Thoracic aorta (tissue), 2 donors: ENCODE measurements at regions not wholly inside any gene's neighbourhood (a gene's known extent, or its start where the extent isn't known, plus 50 kb on each side); places are given as distances from the start of the nearest gene placed in this dataset.

Experiments
- ATAC-seq: fragments of 150-250 bp; one replicate; pipeline ENCODE4 v1.8.0; 2017; ENCODE audit warnings: low read depth; ENCODE audit not compliant: insufficient number of reproducible peaks, low FRiP score
- DNase-seq: peaks from one replicate; pipeline ENCODE4 v3.0.0-alpha.2; 2020; ENCODE audit warnings: low spot score
- H3K27ac ChIP-seq, 2 donors: fragments of 200-600 bp; sonication (generic); 1 replicate in 1 of 2; 2 replicates in 1 of 2; pipeline ENCODE4 v1.5.1; 2016; ENCODE audit warnings: mild to moderate bottlenecking in 2 of 2, moderate library complexity in 2 of 2
- H3K27me3 ChIP-seq: fragments of 200-600 bp; sonication (generic); replicated peaks from 2 replicates; pipeline ENCODE4 v1.6.0; 2016; ENCODE audit warnings: mild to moderate bottlenecking; ENCODE audit not compliant: insufficient read depth
- H3K36me3 ChIP-seq: fragments of 200-600 bp; sonication (generic); one replicate; pipeline ENCODE4 v1.5.1; 2016
- H3K4me1 ChIP-seq, 2 donors: fragments of 200-600 bp; sonication (generic); 1 replicate in 1 of 2; 2 replicates in 1 of 2; pipeline versions ENCODE4 v1.5.1 to v1.6.0; 2016; ENCODE audit warnings: low read depth in 2 of 2, mild to moderate bottlenecking in 1 of 2; ENCODE audit not compliant: control insufficient read depth in 1 of 2
- H3K4me3 ChIP-seq: fragments of 200-600 bp; sonication (generic); 2 replicates; pipeline ENCODE4 v1.5.1; 2016; ENCODE audit warnings: mild to moderate bottlenecking
- H3K9me3 ChIP-seq: fragments of 200-600 bp; sonication (generic); 2 replicates; pipeline ENCODE4 v1.5.1; 2016
- TF ChIP-seq, protein P1 (sequence below): fragments of 200-600 bp; sonication (generic); IDR thresholded peaks from one replicate; pipeline ENCODE4 v1.5.1; 2019; ENCODE audit warnings: antibody characterized with exemption

DNA sequence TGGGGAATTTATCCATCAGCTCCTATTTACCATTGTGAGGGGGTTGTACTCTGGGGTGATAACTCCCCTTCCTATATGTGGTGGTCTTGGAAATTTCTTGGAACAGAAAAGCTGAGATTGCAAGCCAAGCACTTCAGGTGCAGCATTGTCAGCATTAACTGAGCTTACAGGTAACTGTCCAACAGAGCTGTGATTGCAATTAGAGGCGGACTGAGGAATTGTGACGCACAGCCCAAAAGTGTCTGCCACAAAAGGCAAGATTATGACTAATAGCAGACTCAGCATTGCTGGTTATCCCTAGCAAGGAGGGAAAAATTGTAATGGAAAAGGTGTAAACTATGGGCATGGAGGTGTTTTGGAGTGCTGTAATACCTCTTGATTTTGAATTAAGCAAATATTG is 126.1 kb upstream of the AGR3 start:
- no peak for DNase-seq
- TF ChIP-seq, protein P1, sequence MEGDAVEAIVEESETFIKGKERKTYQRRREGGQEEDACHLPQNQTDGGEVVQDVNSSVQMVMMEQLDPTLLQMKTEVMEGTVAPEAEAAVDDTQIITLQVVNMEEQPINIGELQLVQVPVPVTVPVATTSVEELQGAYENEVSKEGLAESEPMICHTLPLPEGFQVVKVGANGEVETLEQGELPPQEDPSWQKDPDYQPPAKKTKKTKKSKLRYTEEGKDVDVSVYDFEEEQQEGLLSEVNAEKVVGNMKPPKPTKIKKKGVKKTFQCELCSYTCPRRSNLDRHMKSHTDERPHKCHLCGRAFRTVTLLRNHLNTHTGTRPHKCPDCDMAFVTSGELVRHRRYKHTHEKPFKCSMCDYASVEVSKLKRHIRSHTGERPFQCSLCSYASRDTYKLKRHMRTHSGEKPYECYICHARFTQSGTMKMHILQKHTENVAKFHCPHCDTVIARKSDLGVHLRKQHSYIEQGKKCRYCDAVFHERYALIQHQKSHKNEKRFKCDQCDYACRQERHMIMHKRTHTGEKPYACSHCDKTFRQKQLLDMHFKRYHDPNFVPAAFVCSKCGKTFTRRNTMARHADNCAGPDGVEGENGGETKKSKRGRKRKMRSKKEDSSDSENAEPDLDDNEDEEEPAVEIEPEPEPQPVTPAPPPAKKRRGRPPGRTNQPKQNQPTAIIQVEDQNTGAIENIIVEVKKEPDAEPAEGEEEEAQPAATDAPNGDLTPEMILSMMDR = no peak
- no peak overlapping the region for H3K4me3 ChIP-seq
- H3K9me3 ChIP-seq = no peaks in the 10 kb centered on the region
- no peak overlapping the region for H3K27ac ChIP-seq
- H3K36me3 ChIP-seq = no peaks in the 10 kb centered on the region
- H3K27me3 ChIP-seq = no peaks in the 10 kb centered on the region
- peaks cover 5 to 17% of the 10 kb centered on the region in 2 donors for H3K4me1 ChIP-seq
- ATAC-seq = no peak

GRCh38 chr7:17009007-17009719 is 127.4 kb upstream of the AGR3 start:
- DNase-seq (no peak), ATAC-seq (peak; percentile 48)
- no peaks in the 10 kb centered on the region for H3K36me3 ChIP-seq
- H3K4me1 ChIP-seq = peaks cover 5 to 17% of the 10 kb centered on the region in 2 donors
- no peaks in the 10 kb centered on the region for H3K9me3 ChIP-seq
- H3K27me3 ChIP-seq = no peaks in the 10 kb centered on the region
- no peak overlapping the region for H3K4me3 ChIP-seq
- H3K27ac ChIP-seq = peak overlapping the region in 1 of 2 donors; percentile 1
- TF ChIP-seq, protein P1 = no peak

DNA sequence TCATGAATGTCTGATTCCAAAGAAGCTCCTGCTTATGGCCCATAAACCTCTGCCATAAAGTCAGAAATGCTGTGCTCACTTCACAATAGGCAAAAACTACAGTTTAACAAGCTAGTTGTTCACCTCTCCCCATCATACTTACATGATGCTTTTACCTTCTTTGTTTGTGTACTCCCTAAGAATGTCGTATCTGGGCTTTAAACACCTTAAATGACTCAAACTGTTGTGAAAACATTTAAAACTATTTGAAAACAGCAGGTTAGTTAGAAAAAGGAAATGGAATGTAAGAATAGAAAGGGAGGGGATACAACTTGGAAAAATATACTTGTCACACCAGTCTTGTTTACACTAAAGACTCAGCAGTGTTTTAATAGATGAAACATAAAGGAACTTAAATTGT is 128.2 kb upstream of the AGR3 start:
- H3K27me3 ChIP-seq = no peaks in the 10 kb centered on the region
- ATAC-seq (no peak), DNase-seq (no peak)
- no peaks in the 10 kb centered on the region for H3K9me3 ChIP-seq
- H3K4me1 ChIP-seq = peaks cover 5 to 17% of the 10 kb centered on the region in 2 donors
- no peaks in the 10 kb centered on the region for H3K36me3 ChIP-seq
- peak overlapping the region in 1 of 2 donors; percentile 1 for H3K27ac ChIP-seq
- TF ChIP-seq, protein P1 = no peak
- H3K4me3 ChIP-seq = no peak overlapping the region

DNA sequence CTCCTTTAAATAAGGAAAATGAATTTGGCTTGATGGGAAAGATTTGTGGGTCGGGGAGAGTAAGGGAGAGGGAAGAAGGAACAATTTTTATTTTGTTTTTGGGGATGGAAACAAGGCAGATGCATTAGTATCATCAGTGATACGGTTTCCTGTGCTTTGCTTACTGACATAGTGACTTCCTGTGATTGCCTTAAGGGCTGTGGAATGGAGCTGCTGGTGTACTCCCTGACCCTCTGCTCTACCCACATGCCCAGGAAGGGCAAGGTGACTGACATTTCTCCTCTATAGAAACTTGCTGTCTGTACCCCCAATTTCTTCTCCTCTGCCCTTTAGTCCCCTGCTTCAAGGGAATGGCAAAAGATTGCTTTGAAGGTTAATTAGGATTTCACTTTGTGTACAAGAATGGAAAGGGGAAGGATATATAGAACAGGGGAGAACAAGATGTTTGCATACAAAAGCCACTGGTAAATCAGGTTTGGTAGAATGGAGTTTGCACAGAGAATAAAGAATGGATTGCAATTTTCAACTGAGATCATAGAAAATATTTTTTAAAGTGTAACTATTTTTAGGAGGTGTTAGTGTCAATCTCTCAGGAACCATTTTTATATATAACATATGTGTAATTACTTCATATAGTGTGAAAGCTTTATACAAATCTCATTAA is 129.0 kb upstream of the AGR3 start:
- TF ChIP-seq, protein P1 = no peak
- ATAC-seq = no peak
- H3K27ac ChIP-seq = no peak overlapping the region

GRCh38 chr7:17013204-17013603 is 131.4 kb upstream of the AGR3 start:
- no peak for ATAC-seq
- Histone ChIP-seq H3K36me3 (no peaks in the 10 kb centered on the region), H3K27me3 (no peaks in the 10 kb centered on the region), H3K4me1 (peaks cover 5 to 17% of the 10 kb centered on the region in 2 donors), H3K27ac (no peak overlapping the region), H3K4me3 (no peak overlapping the region), H3K9me3 (no peaks in the 10 kb centered on the region)
- TF ChIP-seq, protein P1 = no peak
- DNase-seq = no peak

More for the DNA sequence above, 129.0 kb upstream of the AGR3 start:
- DNase-seq = no peak
- H3K36me3 ChIP-seq = no peaks in the 10 kb centered on the region
- H3K4me3 ChIP-seq = no peak overlapping the region
- no peaks in the 10 kb centered on the region for H3K27me3 ChIP-seq
- no peaks in the 10 kb centered on the region for H3K9me3 ChIP-seq
- peaks cover 5 to 17% of the 10 kb centered on the region in 2 donors for H3K4me1 ChIP-seq
